Liver (tissue), 3 donors: ENCODE measurements at regions not wholly inside any gene's neighbourhood (a gene's known extent, or its start where the extent isn't known, plus 50 kb on each side); places are given as distances from the start of the nearest gene placed in this dataset.

Source experiments
- ATF3 ChIP-seq: IDR thresholded peaks from 2 replicates; pipeline ENCODE4 v1.6.1; 2016; ENCODE audit warnings: antibody characterized with exemption
- CTCF ChIP-seq: fragments of 150-350 bp; IDR thresholded peaks from 2 replicates; pipeline ENCODE4 v1.5.1; 2017; ENCODE audit warnings: improper control_type of control experiment, low read depth, low read length; ENCODE audit not compliant: missing input control
- EGR1 ChIP-seq, 2 donors: IDR thresholded peaks; 2 replicates each; pipeline ENCODE4 v1.6.1; 2016 to 2018; ENCODE audit warnings: antibody characterized with exemption in 2 of 2, low read depth in 2 of 2
- FOXA1 ChIP-seq: IDR thresholded peaks from 2 replicates; pipeline ENCODE4 v1.6.1; 2016; ENCODE audit warnings: antibody characterized with exemption
- GABPA ChIP-seq, 2 donors: IDR thresholded peaks in 1 of 2; conservative IDR thresholded peaks in 1 of 2; 2 replicates each; pipeline ENCODE4 v1.6.1; 2016; ENCODE audit warnings: antibody characterized with exemption in 2 of 2, mild to moderate bottlenecking in 1 of 2, moderate library complexity in 1 of 2
- HNF4A ChIP-seq, 2 donors: conservative IDR thresholded peaks; 2 replicates each; pipeline ENCODE4 v1.6.1; 2016; ENCODE audit warnings: antibody characterized with exemption in 2 of 2, mild to moderate bottlenecking in 2 of 2
- JUND ChIP-seq, 2 donors: IDR thresholded peaks; 2 replicates each; pipeline ENCODE4 v1.6.1; 2016; ENCODE audit warnings: antibody characterized with exemption in 2 of 2
- MAX ChIP-seq: IDR thresholded peaks from 2 replicates; pipeline ENCODE4 v1.6.1; 2016; ENCODE audit warnings: antibody characterized with exemption
- RAD21 ChIP-seq, 2 donors: IDR thresholded peaks; 2 replicates each; pipeline ENCODE4 v1.6.1; 2016; ENCODE audit warnings: antibody characterized with exemption in 2 of 2, mild to moderate bottlenecking in 2 of 2
- REST ChIP-seq: IDR thresholded peaks from 2 replicates; pipeline ENCODE4 v1.6.1; 2016; ENCODE audit warnings: antibody characterized with exemption, mild to moderate bottlenecking
- SP1 ChIP-seq: IDR thresholded peaks from 2 replicates; pipeline ENCODE4 v1.6.1; 2018; ENCODE audit warnings: antibody characterized with exemption, mild to moderate bottlenecking
- TAF1 ChIP-seq: conservative IDR thresholded peaks from 2 replicates; pipeline ENCODE4 v1.6.1; 2016; ENCODE audit warnings: antibody characterized with exemption, mild to moderate bottlenecking
- ZBTB33 ChIP-seq: IDR thresholded peaks from 2 replicates; pipeline ENCODE4 v1.6.1; 2016; ENCODE audit warnings: antibody characterized with exemption
- donor health status: healthy.
- donor health status: healthy.

GRCh38 chr12:76206677-76207072 is 122.2 kb upstream of the NAP1L1 start:
- TF ChIP-seq MAX (no peak), CTCF (no peak), ATF3 (no peak), GABPA (IDR thresholded peaks at IDR 0.05 in 1 of 2, conservative IDR thresholded peaks at IDR 0.05 in 1 of 2) (no peak), TAF1 (no peak), REST (no peak), FOXA1 (no peak), RAD21 (IDR thresholded peaks at IDR 0.05) (no peak), EGR1 (IDR thresholded peaks at IDR 0.05; ENCODE audit: low read depth in 2 of 2) (no peak), JUND (IDR thresholded peaks at IDR 0.05) (no peak), ZBTB33 (no peak), SP1 (no peak), HNF4A (conservative IDR thresholded peaks at IDR 0.05) (no peak)
